GM10248 (cell line): ENCODE measurements at regions not wholly inside any gene's neighbourhood (a gene's known extent, or its start where the extent isn't known, plus 50 kb on each side); places are given as distances from the start of the nearest gene placed in this dataset.

Source experiments
- CTCF ChIA-PET: fragments of 300-600 bp; sonication (Branson Sonifier 250); formaldehyde crosslinking; extraction: SDS; loops from one replicate; lab custom pipeline; 2021; ENCODE audit warnings: antibody characterized with exemption; lab: Yijun Ruan, JAX
- POLR2A ChIA-PET: fragments of 350-650 bp; sonication (Branson Sonifier 250); formaldehyde crosslinking; extraction: SDS; loops from one replicate; lab custom pipeline; 2020; ENCODE audit warnings: antibody characterized with exemption; lab: Yijun Ruan, JAX
- DNase-seq: peaks from one replicate; pipeline ENCODE4 v3.0.0; 2012; ENCODE audit errors: extremely low spot score
- CTCF ChIP-seq: IDR thresholded peaks from 2 replicates; pipeline ENCODE4 v1.5.1; 2012; ENCODE audit warnings: mild to moderate bottlenecking, low read depth; ENCODE audit errors: extremely low read depth, missing control alignments, control extremely low read depth

- POLR2A ChIA-PET: no interaction called here
- no peak for TF ChIP-seq CTCF
- no peak for DNase-seq
- CTCF ChIA-PET: no interaction called here
These were observed 129.3 kb upstream of the RGPD4 start for GRCh38 chr2:107697385-107697784.

GRCh38 chr2:107698861-107699260 is 127.8 kb upstream of the RGPD4 start:
- ChIA-PET CTCF (interaction anchor here (1.0 kb wide), 1 partner anchor 19 kb away, joined by 3 read pairs; no protein-coding TSS in a partner anchor), POLR2A (no interaction called here)
- TF ChIP-seq CTCF: no peak
- no peak for DNase-seq

- TF ChIP-seq CTCF: no peak
- DNase-seq: no peak
- ChIA-PET POLR2A (no interaction called here), CTCF (no interaction called here)
These were observed 126.6 kb upstream of the RGPD4 start for GRCh38 chr2:107700073-107700472.

GRCh38 chr2:107711941-107712340 is 114.8 kb upstream of the RGPD4 start:
- ChIA-PET CTCF (interaction anchor here (1.2 kb wide), 1 partner anchor 21 kb away, joined by 3 read pairs; no protein-coding TSS in a partner anchor), POLR2A (no interaction called here)
- no peak for TF ChIP-seq CTCF
- no peak for DNase-seq

GRCh38 chr2:107712857-107713256 is 113.8 kb upstream of the RGPD4 start:
- POLR2A ChIA-PET: no interaction called here
- CTCF ChIA-PET: no interaction called here
- DNase-seq: no peak
- no peak for TF ChIP-seq CTCF

GRCh38 chr2:107717661-107718060 is 109.0 kb upstream of the RGPD4 start:
- no peak for TF ChIP-seq CTCF
- DNase-seq: no peak
- ChIA-PET POLR2A (no interaction called here), CTCF (interaction anchor here (1.0 kb wide), 1 partner anchor 18 kb away, joined by 3 read pairs; no protein-coding TSS in a partner anchor)
